ENCODE measurements at regions not wholly inside any gene's neighbourhood (a gene's known extent, or its start where the extent isn't known, plus 50 kb on each side); places are given as distances from the start of the nearest gene placed in this dataset.

GRCh38 chr9:2286333-2286705 lies 271.2 kb downstream of the SMARCA2 start:
- Histone ChIP-seq H4K20me1 (ENCODE audit: insufficient read depth, low read length) (no peaks in the 10 kb centered on the region), H3K36me3 (replicated peaks; ENCODE audit: low read depth, low read length) (no peaks in the 10 kb centered on the region), H3K4me2 (ENCODE audit: low read length) (no peak overlapping the region), H3K9me3 (ENCODE audit: insufficient read depth, low read length) (no peaks in the 10 kb centered on the region), H3K4me1 (ENCODE audit: low read length) (no peaks in the 10 kb centered on the region), H3K27ac (ENCODE audit: low read length) (no peak overlapping the region), H3K27me3 (ENCODE audit: low read depth, low read length) (no peaks in the 10 kb centered on the region), H3K9ac (ENCODE audit: low read length) (no peak overlapping the region), H3K79me2 (ENCODE audit: low read length) (no peaks in the 10 kb centered on the region), H3K4me3 (ENCODE audit: low read length) (no peak overlapping the region), H2AFZ (ENCODE audit: low read depth, low read length) (no peak overlapping the region)
- TF ChIP-seq, protein P1, sequence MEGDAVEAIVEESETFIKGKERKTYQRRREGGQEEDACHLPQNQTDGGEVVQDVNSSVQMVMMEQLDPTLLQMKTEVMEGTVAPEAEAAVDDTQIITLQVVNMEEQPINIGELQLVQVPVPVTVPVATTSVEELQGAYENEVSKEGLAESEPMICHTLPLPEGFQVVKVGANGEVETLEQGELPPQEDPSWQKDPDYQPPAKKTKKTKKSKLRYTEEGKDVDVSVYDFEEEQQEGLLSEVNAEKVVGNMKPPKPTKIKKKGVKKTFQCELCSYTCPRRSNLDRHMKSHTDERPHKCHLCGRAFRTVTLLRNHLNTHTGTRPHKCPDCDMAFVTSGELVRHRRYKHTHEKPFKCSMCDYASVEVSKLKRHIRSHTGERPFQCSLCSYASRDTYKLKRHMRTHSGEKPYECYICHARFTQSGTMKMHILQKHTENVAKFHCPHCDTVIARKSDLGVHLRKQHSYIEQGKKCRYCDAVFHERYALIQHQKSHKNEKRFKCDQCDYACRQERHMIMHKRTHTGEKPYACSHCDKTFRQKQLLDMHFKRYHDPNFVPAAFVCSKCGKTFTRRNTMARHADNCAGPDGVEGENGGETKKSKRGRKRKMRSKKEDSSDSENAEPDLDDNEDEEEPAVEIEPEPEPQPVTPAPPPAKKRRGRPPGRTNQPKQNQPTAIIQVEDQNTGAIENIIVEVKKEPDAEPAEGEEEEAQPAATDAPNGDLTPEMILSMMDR (IDR thresholded peaks at IDR 0.05; ENCODE audit: low read depth, low read length), result no peak
- TF ChIP-seq EZH2phosphoT487 (IDR thresholded peaks at IDR 0.05; ENCODE audit: low read depth), result no peak

GRCh38 chr9:2286825-2287455 lies 271.8 kb downstream of the SMARCA2 start:
- Histone ChIP-seq H3K4me3 (ENCODE audit: low read length) (no peak overlapping the region), H3K79me2 (ENCODE audit: low read length) (no peaks in the 10 kb centered on the region), H3K4me2 (ENCODE audit: low read length) (no peak overlapping the region), H3K36me3 (replicated peaks; ENCODE audit: low read depth, low read length) (no peaks in the 10 kb centered on the region), H4K20me1 (ENCODE audit: insufficient read depth, low read length) (no peaks in the 10 kb centered on the region), H3K4me1 (ENCODE audit: low read length) (no peaks in the 10 kb centered on the region), H3K27me3 (ENCODE audit: low read depth, low read length) (no peaks in the 10 kb centered on the region), H3K9me3 (ENCODE audit: insufficient read depth, low read length) (no peaks in the 10 kb centered on the region), H3K27ac (ENCODE audit: low read length) (no peak overlapping the region), H3K9ac (ENCODE audit: low read length) (no peak overlapping the region), H2AFZ (ENCODE audit: low read depth, low read length) (no peak overlapping the region)
- no peak for TF ChIP-seq EZH2phosphoT487 (IDR thresholded peaks at IDR 0.05; ENCODE audit: low read depth)
- TF ChIP-seq, protein P1 (IDR thresholded peaks at IDR 0.05; ENCODE audit: low read depth, low read length), result no peak

DNA sequence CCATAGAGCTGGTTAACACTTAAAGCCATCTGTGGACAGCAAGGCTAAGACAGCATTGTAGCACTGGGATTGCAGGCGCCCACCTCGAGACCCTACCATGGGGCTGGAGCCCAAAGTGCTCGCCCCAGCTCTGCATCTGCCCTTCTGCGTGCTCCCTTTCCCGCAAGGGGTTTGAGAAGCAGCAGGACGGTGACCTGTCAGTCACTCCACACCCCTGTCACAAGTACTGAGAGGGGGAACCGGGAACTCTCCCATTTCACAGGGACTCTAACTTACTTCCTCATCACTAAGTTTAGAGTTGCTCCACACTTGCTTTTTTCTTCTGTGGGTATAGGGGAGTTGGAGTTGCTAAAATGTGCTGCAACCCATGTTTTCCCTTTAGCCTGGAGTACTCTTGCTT lies 273.2 kb downstream of the SMARCA2 start:
- Histone ChIP-seq H3K4me3 (ENCODE audit: low read length) (no peak overlapping the region), H3K27ac (ENCODE audit: low read length) (no peak overlapping the region), H3K9me3 (ENCODE audit: insufficient read depth, low read length) (no peaks in the 10 kb centered on the region), H3K4me2 (ENCODE audit: low read length) (no peak overlapping the region), H3K9ac (ENCODE audit: low read length) (no peak overlapping the region), H2AFZ (ENCODE audit: low read depth, low read length) (no peak overlapping the region), H3K36me3 (replicated peaks; ENCODE audit: low read depth, low read length) (no peaks in the 10 kb centered on the region), H3K79me2 (ENCODE audit: low read length) (no peaks in the 10 kb centered on the region), H3K27me3 (ENCODE audit: low read depth, low read length) (no peaks in the 10 kb centered on the region), H3K4me1 (ENCODE audit: low read length) (no peaks in the 10 kb centered on the region), H4K20me1 (ENCODE audit: insufficient read depth, low read length) (no peaks in the 10 kb centered on the region)
- TF ChIP-seq, protein P1 (IDR thresholded peaks at IDR 0.05; ENCODE audit: low read depth, low read length), result no peak
- TF ChIP-seq EZH2phosphoT487 (IDR thresholded peaks at IDR 0.05; ENCODE audit: low read depth), result no peak

DNA sequence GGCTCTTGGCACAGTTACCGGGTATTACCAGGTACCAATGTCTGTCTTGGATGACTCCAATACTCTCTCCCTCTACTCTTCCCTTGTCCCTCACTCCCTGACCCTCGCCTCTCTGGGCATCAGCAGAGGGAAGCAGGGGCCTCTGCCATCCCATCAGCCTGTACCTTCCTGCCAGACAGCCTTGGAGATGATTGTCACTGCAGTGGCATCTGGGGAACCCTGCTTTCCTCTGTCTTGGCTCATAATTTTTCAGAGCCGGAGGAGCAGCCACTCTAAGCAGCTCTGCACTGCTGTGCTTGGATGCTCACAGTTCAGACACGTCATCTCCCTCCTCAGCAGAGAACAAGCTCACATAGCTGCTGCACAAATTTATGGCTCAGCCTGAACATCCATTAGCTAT lies 274.1 kb downstream of the SMARCA2 start:
- H3K36me3 ChIP-seq (replicated peaks; ENCODE audit: low read depth, low read length), result no peaks in the 10 kb centered on the region
- H4K20me1 ChIP-seq (ENCODE audit: insufficient read depth, low read length), result no peaks in the 10 kb centered on the region
- no peaks in the 10 kb centered on the region for H3K9me3 ChIP-seq (ENCODE audit: insufficient read depth, low read length)
- no peak overlapping the region for H3K4me2 ChIP-seq (ENCODE audit: low read length)
- H3K9ac ChIP-seq (ENCODE audit: low read length), result no peak overlapping the region
- H3K4me3 ChIP-seq (ENCODE audit: low read length), result no peak overlapping the region
- TF ChIP-seq, protein P1 (IDR thresholded peaks at IDR 0.05; ENCODE audit: low read depth, low read length), result no peak
- no peak for TF ChIP-seq EZH2phosphoT487 (IDR thresholded peaks at IDR 0.05; ENCODE audit: low read depth)
- no peaks in the 10 kb centered on the region for H3K79me2 ChIP-seq (ENCODE audit: low read length)
- H2AFZ ChIP-seq (ENCODE audit: low read depth, low read length), result no peak overlapping the region
- no peaks in the 10 kb centered on the region for H3K27me3 ChIP-seq (ENCODE audit: low read depth, low read length)
- no peak overlapping the region for H3K27ac ChIP-seq (ENCODE audit: low read length)
- no peaks in the 10 kb centered on the region for H3K4me1 ChIP-seq (ENCODE audit: low read length)

Measured in OCI-LY3 (cell line).